Spleen (tissue), 7 donors: ENCODE measurements at regions not wholly inside any gene's neighbourhood (a gene's known extent, or its start where the extent isn't known, plus 50 kb on each side); places are given as distances from the start of the nearest gene placed in this dataset.

Source experiments
- CTCF ChIP-seq, 11 experiments: fragments of 200-600 bp in 7 of 11; fragments of 450-650 bp in 4 of 11; sonication (generic) in 4 of 11; IDR thresholded peaks in 8 of 11; conservative IDR thresholded peaks in 3 of 11; 1 replicate in 7 of 11; 2 replicates in 4 of 11; pipeline versions ENCODE4 v1.4.0 to v1.8.0; 2016 to 2021; ENCODE audit warnings: antibody characterized with exemption in 11 of 11, inconsistent platforms in 4 of 11, mild to moderate bottlenecking in 1 of 11
- POLR2A ChIP-seq, 3 donors: fragments of 450-650 bp; IDR thresholded peaks; one replicate each; pipeline ENCODE4 v1.5.1; 2017; ENCODE audit warnings: antibody characterized with exemption in 3 of 3, mild to moderate bottlenecking in 1 of 3
- POLR2AphosphoS5 ChIP-seq, 3 donors: sonication (generic); formaldehyde crosslinking; IDR thresholded peaks; one replicate each; pipeline ENCODE4 v1.5.1; 2017; ENCODE audit warnings: antibody characterized with exemption in 3 of 3
- donor health status: DM: no; HTN: no; CAD: no; lungs with moderate emphysema.
- donor health status: DM: no; HTN: no; CAD: no.
- donor health status: DM: no; HTN: no; CAD: no.

- no peak for TF ChIP-seq CTCF (IDR thresholded peaks at IDR 0.05 in 8 of 11, conservative IDR thresholded peaks at IDR 0.05 in 3 of 11)
- TF ChIP-seq POLR2A (IDR thresholded peaks at IDR 0.05): no peak
- no peak for TF ChIP-seq POLR2AphosphoS5 (IDR thresholded peaks at IDR 0.05)
Measured at GRCh38 chr12:42932936-42933335, 343.4 kb upstream of the PRICKLE1 start.
